Activated T-cell treated with anti-CD3 and anti-CD28 coated beads for 48 hours (primary cell): ENCODE measurements at regions not wholly inside any gene's neighbourhood (a gene's known extent, or its start where the extent isn't known, plus 50 kb on each side); places are given as distances from the start of the nearest gene placed in this dataset.

Source experiments
- DNase-seq: peaks from one replicate; pipeline ENCODE4 v3.0.0-alpha.2; 2020; ENCODE audit warnings: low read depth

DNA sequence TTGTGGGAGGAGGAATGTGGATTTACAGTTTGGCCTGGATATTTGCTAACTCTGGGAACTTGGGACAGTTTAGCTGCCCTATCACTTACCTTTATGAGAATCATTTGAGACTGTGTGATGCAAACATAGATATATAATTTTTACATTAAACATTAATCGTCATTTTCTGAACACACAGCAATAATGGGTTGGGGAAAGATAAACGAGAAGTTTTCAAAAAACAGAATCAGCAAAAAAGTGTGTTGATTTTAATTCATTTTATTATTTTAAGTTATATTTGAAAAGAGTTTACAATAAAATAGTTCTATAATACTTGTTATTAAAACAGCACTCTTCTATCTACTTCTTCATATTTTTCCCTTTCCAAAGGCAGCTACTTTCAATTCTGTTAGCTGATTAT lies 813.3 kb downstream of the SLC4A3 start:
- DNase-seq = no peak

DNA sequence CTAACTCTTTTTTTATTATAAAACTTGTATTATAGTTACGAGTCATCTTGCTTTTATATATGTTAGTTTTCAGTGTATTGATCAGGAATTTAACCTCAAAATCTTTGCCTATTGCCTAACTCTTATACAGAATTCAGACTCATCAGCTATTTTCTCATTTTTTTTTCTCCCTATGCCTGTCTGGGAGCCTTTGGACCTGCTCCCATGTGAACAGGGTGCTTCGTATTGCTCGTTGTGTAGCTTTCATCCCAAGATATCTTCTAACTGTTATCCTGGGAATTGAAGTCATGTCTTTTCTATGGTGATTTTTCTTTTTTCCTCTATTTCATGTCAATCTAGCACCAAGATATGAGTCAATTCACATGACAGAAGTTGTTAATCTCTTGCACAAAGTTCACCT lies 814.0 kb downstream of the SLC4A3 start:
- no peak for DNase-seq

GRCh38 chr2:220442012-220442411 lies 814.6 kb downstream of the SLC4A3 start:
- DNase-seq = no peak

DNA sequence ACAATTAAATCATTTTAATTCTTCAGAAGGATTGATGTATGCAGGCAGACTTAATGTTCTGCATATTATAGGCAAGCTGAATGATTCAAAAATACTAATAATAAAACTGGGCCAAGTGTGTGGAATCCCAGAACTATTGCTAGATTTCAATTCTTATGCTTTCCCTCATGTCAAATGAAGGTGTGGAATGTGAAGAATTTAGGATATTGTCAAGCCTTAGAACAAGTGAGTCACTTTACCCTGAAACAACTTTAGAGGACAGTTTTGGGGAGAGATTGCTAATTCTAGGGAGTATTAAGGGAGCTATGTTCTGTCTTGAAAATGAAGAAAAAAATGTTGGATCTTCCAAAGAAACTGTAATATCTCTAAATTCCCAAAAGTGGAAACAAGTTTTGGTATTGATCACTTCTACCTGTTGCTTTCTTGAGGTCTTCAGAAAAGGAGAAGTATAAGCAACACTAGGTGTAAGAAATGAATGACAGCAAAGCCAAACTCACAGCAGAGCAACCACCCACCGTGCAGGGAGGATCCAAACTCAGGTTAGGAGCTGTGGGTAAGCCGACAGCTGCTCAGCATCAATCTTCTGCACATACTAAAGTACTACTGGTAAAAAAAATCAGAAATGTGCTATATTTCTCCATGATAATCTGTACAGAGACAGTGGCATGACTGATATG lies 818.1 kb downstream of the SLC4A3 start:
- no peak for DNase-seq

GRCh38 chr2:220446106-220446712 lies 818.8 kb downstream of the SLC4A3 start:
- no peak for DNase-seq

DNA sequence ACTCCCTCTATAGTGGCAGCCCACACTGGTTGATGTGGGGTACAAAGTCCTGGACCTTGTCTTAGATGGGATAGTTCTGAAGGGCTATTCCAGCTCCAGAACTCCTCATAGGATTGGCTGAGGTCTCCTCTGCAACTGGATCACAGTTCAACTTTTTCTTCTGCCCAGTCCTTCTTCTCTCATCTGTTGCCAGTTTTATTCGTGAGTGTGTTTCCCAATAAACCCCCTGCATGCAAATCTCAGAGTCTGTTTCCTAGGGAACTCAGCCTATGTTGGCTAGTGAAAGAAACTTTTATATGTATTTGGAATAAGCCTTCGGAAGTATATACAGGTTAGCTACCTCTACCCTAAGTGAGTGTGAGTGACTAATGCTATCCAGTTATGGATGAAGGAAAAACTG lies 823.4 kb downstream of the SLC4A3 start:
- DNase-seq = no peak

- no peak for DNase-seq
Measured at GRCh38 chr2:220451438-220451837, 824.0 kb downstream of the SLC4A3 start.

- no peak for DNase-seq
Measured at GRCh38 chr2:220452561-220452960, 825.1 kb downstream of the SLC4A3 start.

DNA sequence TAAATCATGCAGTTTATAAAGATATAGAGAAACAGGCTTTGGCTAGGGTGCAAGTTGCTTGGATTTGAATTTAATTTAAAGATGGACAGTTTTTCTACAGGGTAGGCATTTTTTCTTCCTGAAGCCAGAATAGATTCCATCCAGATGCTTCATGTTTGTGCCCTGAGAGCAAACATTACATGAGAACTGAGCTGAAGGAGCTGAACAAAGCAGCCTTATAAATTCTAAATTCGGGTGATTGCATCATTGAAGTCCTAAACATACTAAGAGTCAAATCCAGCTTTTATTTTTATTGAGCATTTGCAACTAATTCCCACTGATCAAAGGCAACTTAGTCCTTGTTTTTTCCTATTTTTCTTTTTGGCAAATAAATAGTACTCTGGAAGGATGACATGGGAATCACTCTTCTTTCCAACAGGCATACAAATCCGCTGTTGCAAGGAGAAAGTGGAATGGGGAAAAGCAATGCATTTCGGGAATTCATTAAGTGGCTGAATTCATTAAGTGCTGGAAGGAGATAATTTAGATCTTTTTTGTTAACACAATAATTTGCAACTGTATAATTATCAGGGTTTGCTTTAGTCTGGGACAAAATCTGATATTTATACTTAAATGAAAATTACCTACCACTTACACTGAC lies 828.0 kb downstream of the SLC4A3 start:
- DNase-seq = no peak

GRCh38 chr2:220458051-220458450 lies 830.6 kb downstream of the SLC4A3 start:
- no peak for DNase-seq

DNA sequence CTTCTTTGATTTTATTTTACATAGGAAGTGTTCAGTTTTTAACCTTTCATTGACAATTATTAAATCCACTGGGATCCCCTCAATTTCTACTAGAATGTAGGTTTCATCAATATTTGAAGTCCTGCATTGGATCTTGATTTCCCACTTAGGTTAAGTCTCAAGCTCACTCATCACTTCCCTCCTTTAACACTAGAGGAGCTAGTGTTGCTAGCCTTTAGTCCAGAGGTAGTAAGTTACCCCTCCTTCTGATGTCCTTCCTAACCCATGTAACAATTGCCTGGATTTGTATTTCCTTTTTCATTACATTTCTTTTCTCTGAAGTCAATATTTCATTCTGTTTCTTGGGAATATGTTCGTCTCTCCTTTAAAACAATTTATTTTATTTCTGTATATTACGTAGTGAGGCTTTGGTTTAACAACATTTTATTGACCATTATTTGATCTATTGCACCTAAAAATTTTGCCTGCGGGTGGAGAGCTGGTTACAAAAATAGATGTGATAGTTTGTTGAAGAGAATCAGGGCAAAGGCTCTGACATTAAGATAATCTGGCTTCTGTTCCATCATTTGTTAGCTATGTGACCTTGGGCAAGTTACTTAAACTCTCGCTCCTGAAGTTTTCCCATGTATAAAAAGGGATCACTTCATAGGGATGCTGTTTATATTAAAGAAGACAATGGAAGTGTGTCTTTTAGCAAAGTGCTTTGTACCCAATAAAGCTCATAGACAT lies 833.0 kb downstream of the SLC4A3 start:
- DNase-seq = no peak

DNA sequence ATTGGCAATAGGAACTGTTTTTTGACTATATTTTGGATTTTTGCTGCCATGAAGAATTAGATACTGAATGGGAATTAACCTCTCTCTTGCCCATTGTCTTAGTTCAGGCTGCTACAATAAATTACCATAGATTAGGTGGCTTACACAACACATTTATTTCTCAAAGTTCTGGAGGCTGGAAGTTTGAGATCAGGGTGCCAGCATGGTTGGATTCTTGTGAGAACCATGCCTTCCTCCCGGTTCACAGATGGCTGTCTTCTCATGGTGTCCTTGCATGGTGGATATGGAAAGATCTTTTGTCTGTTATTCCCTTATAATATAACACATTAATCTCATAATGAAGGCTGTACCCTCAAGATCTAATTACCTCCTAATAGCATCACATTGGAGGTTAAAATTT lies 836.4 kb downstream of the SLC4A3 start:
- DNase-seq = no peak

- no peak for DNase-seq
Measured at GRCh38 chr2:220465700-220466099, 838.3 kb downstream of the SLC4A3 start.

- no peak for DNase-seq
Measured at GRCh38 chr2:220466251-220466691, 838.8 kb downstream of the SLC4A3 start.

DNA sequence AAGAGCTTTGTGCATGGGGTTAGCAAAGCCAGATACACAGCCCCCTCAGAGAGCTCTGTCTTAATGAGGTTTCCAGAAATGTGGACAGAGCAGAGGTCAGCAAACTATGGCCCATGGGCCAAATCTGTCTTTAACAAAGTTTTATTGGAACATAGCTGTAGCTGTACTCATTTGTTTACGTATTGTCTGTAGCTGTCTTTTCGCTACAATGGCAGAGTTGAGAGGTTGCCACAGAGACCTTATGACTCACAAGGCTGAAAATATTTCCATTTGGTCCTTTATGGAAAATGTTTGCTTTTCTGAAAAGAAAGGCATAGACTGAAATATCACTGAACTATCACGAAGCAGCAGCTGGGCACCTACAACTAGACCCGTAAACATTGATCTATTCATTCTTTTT lies 841.8 kb downstream of the SLC4A3 start:
- no peak for DNase-seq

GRCh38 chr2:220473611-220474010 lies 846.2 kb downstream of the SLC4A3 start:
- DNase-seq = no peak

DNA sequence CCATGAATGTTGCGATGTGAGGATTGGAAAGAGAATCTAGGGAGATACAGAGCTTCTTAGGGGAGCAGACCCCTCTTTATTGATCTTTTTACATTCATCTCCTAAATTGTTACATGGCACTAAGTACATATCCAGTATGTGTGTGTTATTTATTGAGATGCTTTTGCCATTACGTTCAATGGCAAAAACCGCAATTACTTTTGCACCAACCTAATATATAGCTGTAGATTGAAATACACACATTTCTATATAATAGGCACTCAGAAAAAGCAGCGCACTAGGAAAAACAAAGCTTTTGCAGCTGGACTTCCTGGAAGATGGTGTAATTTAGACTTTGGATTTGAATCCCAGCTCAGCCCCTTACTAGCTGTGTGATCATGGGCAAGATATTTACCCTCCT lies 849.4 kb downstream of the SLC4A3 start:
- no peak for DNase-seq

DNA sequence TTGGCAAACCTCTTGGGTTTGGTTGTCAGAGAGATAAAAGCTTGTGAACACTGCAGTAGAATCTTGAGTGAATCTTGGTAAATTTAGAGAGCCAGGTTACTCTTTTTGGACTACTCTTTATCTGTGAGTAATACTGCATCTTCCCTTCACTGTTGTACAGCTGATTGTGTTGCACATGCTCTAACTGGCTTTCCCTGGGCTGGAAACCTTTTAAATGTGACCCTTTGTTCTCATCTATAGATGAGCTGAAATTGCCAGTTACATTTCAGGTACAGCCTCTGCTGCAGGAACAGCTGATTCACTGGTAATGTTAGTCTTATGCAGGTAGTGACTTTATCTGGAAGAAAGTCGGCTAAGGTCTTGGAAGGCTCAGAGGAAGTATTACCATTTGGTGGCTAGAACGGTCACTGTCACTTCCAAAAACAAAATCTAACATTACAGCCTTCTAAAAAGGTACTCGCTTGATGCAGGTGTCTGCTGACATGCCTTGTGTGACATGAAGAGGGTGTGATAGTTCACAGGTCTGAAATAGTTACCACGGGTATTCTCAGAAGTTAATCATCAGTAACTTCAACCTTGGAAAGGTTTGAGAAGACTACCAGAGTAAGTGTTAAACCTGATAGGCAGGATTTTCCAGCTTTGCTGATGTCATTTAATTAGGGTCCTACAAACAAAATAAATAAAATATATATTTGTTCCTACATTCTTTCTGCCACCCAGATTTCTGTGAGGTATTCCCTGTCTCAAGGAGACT lies 851.1 kb downstream of the SLC4A3 start:
- DNase-seq = no peak

- DNase-seq = no peak
Measured at GRCh38 chr2:220482716-220483115, 855.3 kb downstream of the SLC4A3 start.

DNA sequence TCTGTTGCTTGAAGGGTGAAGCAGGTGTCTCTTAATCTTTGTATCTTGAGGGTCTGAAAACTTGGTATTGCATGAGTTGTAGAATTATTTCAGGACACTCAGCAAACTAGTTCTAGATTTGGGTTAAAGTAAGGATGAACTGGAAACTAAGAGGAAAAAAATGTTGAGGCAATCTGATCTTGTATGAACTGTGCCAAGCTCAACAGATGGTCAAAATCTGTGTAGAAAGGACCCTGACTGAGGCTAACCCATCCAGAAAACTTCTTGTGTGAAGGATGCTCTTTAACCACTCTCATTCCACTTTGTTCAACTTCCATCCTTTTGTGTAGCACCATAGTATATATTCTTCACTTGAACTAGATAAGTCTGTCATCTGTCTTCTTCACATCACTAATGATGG lies 861.7 kb downstream of the SLC4A3 start:
- no peak for DNase-seq

- DNase-seq = no peak
Measured at GRCh38 chr2:220491670-220492069, 864.2 kb downstream of the SLC4A3 start.

DNA sequence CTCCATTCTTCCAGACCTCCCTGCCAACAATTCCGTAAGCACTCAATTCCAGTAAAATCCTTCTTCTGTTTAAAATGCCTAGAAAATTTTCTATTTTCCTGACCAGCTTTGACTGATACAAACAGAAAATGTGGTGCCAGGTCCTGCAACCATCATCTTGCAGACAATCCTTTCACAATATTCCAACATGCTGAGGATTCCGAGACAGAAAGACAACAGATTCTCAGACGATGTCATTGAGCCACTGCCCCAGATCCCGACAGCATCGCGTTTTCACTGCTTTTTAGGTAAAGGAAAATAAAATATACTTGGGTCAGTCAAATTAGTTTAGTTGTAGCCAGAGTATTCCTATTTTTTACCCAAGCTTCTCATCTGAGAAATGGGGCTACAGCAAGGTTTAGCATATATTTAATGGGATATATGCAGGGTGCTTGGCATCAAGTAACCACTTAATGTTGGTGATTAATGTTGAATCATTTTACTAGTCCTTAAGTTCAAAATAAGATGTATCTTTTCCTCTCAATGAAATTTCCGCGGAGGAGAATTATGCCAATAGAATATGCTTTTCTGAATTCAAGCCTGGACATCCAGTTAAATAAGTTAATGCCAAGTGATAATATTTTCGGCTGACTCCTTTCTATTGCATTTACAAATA lies 866.6 kb downstream of the SLC4A3 start:
- no peak for DNase-seq
